HCT116 (cell line): ENCODE measurements at regions not wholly inside any gene's neighbourhood (a gene's known extent, or its start where the extent isn't known, plus 50 kb on each side); places are given as distances from the start of the nearest gene placed in this dataset.

ENCODE experiments used
- ATAC-seq: fragments of 200-7000 bp; cut with Tn5 transposase; 2 replicates; pipeline ENCODE4 v1.9.1; 2020; ENCODE audit warnings: mild to moderate bottlenecking, moderate library complexity
- BruUV-seq: library from RNA; stranded (reverse); fragments of 400-500 nt; replicated peaks from 2 replicates; lab custom pipeline; 2021; lab: Mats Ljungman, UMichigan
- CTCF ChIA-PET: fragments of 300-600 bp; sonication (Branson Sonifier 250); formaldehyde crosslinking; loops from one replicate; lab custom pipeline; 2021; ENCODE audit warnings: antibody characterized with exemption; lab: Charles Lee
- POLR2A ChIA-PET: fragments of 300-600, 350-600 bp; sonication (Branson Sonifier 250); formaldehyde crosslinking; loops from one replicate; lab custom pipeline; 2021; ENCODE audit warnings: antibody characterized with exemption; lab: Charles Lee
- RAD21 ChIA-PET, 2 experiments: fragments of 300-600 bp; sonication (Branson Sonifier 250); formaldehyde crosslinking; loops; one replicate each; lab custom pipeline; 2023; ENCODE audit warnings: low total read pairs in 2 of 2; ENCODE audit not compliant: uncharacterized antibody in 2 of 2, unreplicated experiment in 2 of 2, low non-redundant PET in 1 of 2; lab: Charles Lee
- DNase-seq: peaks from one replicate; pipeline ENCODE4 v3.0.0-alpha.2; 2010; ENCODE audit warnings: low read depth, low spot score
- H2AFZ ChIP-seq: fragments of 200-600 bp; shearing (Covaris generic), sonication (generic); 2 replicates; pipeline ENCODE4 v1.6.1; 2017; ENCODE audit warnings: low read depth, mixed run types, mixed read lengths, antibody characterized with exemption, low read length; ENCODE audit not compliant: poor library complexity, severe bottlenecking
- H3K27ac ChIP-seq: 2 replicates; pipeline ENCODE4 v1.5.1; 2012; ENCODE audit warnings: low read depth, low read length
- H3K27me3 ChIP-seq: fragments of 200-600 bp; sonication (generic); 2 replicates; pipeline ENCODE4 v1.6.1; 2016; ENCODE audit warnings: mixed run types, low read length, mixed read lengths; ENCODE audit not compliant: insufficient read depth
- H3K36me3 ChIP-seq, 2 experiments: fragments of 200-500 bp in 1 of 2; fragments of 200-600 bp in 1 of 2; sonication (Bioruptor generic) in 1 of 2; sonication (generic) in 1 of 2; 2 replicates each; pipeline versions ENCODE4 v1.5.1 to v1.6.1; 2014 to 2016; ENCODE audit warnings: low read length in 2 of 2, inconsistent platforms in 1 of 2, mixed read lengths in 1 of 2, mixed run types in 1 of 2; ENCODE audit not compliant: insufficient read depth in 2 of 2, control insufficient read depth in 1 of 2
- H3K4me1 ChIP-seq, 2 experiments: fragments of 200-600 bp in 1 of 2; sonication (generic) in 1 of 2; 2 replicates each; pipeline versions ENCODE4 v1.5.1 to v1.6.1; 2012 to 2017; ENCODE audit warnings: low read length in 2 of 2, inconsistent platforms in 1 of 2, mild to moderate bottlenecking in 1 of 2, mixed read lengths in 1 of 2, mixed run types in 1 of 2, moderate library complexity in 1 of 2; ENCODE audit not compliant: insufficient read depth in 2 of 2, control insufficient read depth in 1 of 2
- H3K4me2 ChIP-seq: fragments of 200-600 bp; sonication (generic); 2 replicates; pipeline ENCODE4 v1.6.1; 2017; ENCODE audit warnings: mixed run types, low read length, mixed read lengths
- H3K4me3 ChIP-seq, 2 experiments: fragments of 200-600 bp in 1 of 2; sonication (generic) in 1 of 2; replicated peaks in 1 of 2; 2 replicates each; pipeline ENCODE4 v1.5.1; 2011 to 2016; ENCODE audit warnings: low read length in 2 of 2, control low read depth in 1 of 2, low read depth in 1 of 2, mild to moderate bottlenecking in 1 of 2, mixed read lengths in 1 of 2, mixed run types in 1 of 2
- H3K79me2 ChIP-seq: fragments of 200-600 bp; sonication (generic); 2 replicates; pipeline ENCODE4 v1.6.1; 2017; ENCODE audit warnings: mild to moderate bottlenecking, mixed run types, low read length, moderate library complexity, mixed read lengths; ENCODE audit not compliant: insufficient read depth
- H3K9ac ChIP-seq: fragments of 200-600 bp; sonication (generic); 2 replicates; pipeline ENCODE4 v1.6.1; 2016; ENCODE audit warnings: low read length, mixed read lengths
- H3K9me2 ChIP-seq: fragments of 200-600 bp; sonication (generic), shearing (Covaris generic); 2 replicates; pipeline ENCODE4 v1.6.1; 2017; ENCODE audit warnings: mixed run types, mild to moderate bottlenecking, moderate library complexity; ENCODE audit not compliant: insufficient read depth
- H3K9me3 ChIP-seq, 2 experiments: fragments of 200-500 bp in 1 of 2; fragments of 200-600 bp in 1 of 2; sonication (Bioruptor generic) in 1 of 2; sonication (generic) in 1 of 2; 2 replicates each; pipeline ENCODE4 v1.6.1; 2014 to 2017; ENCODE audit warnings: low read length in 2 of 2, mixed read lengths in 2 of 2, inconsistent platforms in 1 of 2, low read depth in 1 of 2, mild to moderate bottlenecking in 1 of 2, mixed run types in 1 of 2, moderate library complexity in 1 of 2; ENCODE audit not compliant: control insufficient read depth in 1 of 2, insufficient read depth in 1 of 2
- H4K20me1 ChIP-seq: fragments of 200-600 bp; sonication (generic), shearing (Covaris generic); 2 replicates; pipeline ENCODE4 v1.6.1; 2017; ENCODE audit warnings: mixed run types, mild to moderate bottlenecking, moderate library complexity; ENCODE audit not compliant: insufficient read depth
- CEBPB ChIP-seq: IDR thresholded peaks from 2 replicates; pipeline ENCODE4 v1.6.1; 2012; ENCODE audit warnings: low read depth
- CTCF ChIP-seq, 3 experiments: fragments of 200-600 bp in 1 of 3; sonication (generic) in 1 of 3; IDR thresholded peaks in 2 of 3; conservative IDR thresholded peaks in 1 of 3; 2 replicates each; pipeline ENCODE4 v1.5.1; 2012 to 2017; ENCODE audit warnings: low read depth in 2 of 3, low read length in 2 of 3, antibody characterized with exemption in 1 of 3, borderline replicate concordance in 1 of 3, control low read depth in 1 of 3, mild to moderate bottlenecking in 1 of 3, mixed read lengths in 1 of 3, mixed run types in 1 of 3, moderate library complexity in 1 of 3; ENCODE audit not compliant: insufficient read depth in 1 of 3
- EGR1 ChIP-seq: IDR thresholded peaks from 2 replicates; pipeline ENCODE4 v1.6.1; 2012; ENCODE audit warnings: low read depth
- ELF1 ChIP-seq: IDR thresholded peaks from 2 replicates; pipeline ENCODE4 v1.6.1; 2012; ENCODE audit warnings: low read depth, borderline replicate concordance
- EZH2 ChIP-seq: fragments of 200-600 bp; sonication (generic); IDR thresholded peaks from 2 replicates; pipeline ENCODE4 v1.6.1; 2017; ENCODE audit warnings: antibody characterized with exemption, mixed run types
- EZH2phosphoT487 ChIP-seq: fragments of 200-600 bp; IDR thresholded peaks from 2 replicates; pipeline ENCODE4 v1.6.1; 2018; ENCODE audit warnings: antibody characterized with exemption, borderline replicate concordance
- FOSL1 ChIP-seq: IDR thresholded peaks from 2 replicates; pipeline ENCODE4 v1.6.1; 2012; ENCODE audit warnings: low read depth
- JUND ChIP-seq: IDR thresholded peaks from 2 replicates; pipeline ENCODE4 v1.6.1; 2012
- MAX ChIP-seq: IDR thresholded peaks from 2 replicates; pipeline ENCODE4 v1.6.1; 2012
- POLR2A ChIP-seq: IDR thresholded peaks from 2 replicates; pipeline ENCODE4 v1.7.0; 2011; ENCODE audit warnings: borderline replicate concordance; ENCODE audit not compliant: insufficient read depth, insufficient read length; ENCODE audit errors: extremely low read depth
- RAD21 ChIP-seq: IDR thresholded peaks from 2 replicates; pipeline ENCODE4 v1.6.1; 2012; ENCODE audit warnings: low read depth, mild to moderate bottlenecking
- REST ChIP-seq: IDR thresholded peaks from 2 replicates; pipeline ENCODE4 v1.6.1; 2012; ENCODE audit warnings: low read depth
- SIN3A ChIP-seq: IDR thresholded peaks from 2 replicates; pipeline ENCODE4 v1.6.1; 2012; ENCODE audit warnings: low read depth
- SP1 ChIP-seq: IDR thresholded peaks from 2 replicates; pipeline ENCODE4 v1.6.1; 2012; ENCODE audit warnings: low read depth
- SRF ChIP-seq: IDR thresholded peaks from 2 replicates; pipeline ENCODE4 v1.6.1; 2012; ENCODE audit warnings: low read depth
- TCF7L2 ChIP-seq: IDR thresholded peaks from 2 replicates; pipeline ENCODE4 v1.7.0; 2011; ENCODE audit warnings: borderline replicate concordance, inconsistent platforms; ENCODE audit not compliant: insufficient read depth, insufficient read length; ENCODE audit errors: extremely low read depth
- YY1 ChIP-seq: IDR thresholded peaks from 2 replicates; pipeline ENCODE4 v1.6.1; 2011; ENCODE audit warnings: low read length, low read depth, moderate library complexity, mild to moderate bottlenecking; ENCODE audit not compliant: insufficient replicate concordance; ENCODE audit errors: extremely low read depth
- ZFX ChIP-seq: fragments of 450-650 bp; IDR thresholded peaks from 2 replicates; pipeline ENCODE4 v1.6.1; 2017
- ZNF274 ChIP-seq: fragments of 200-500 bp; sonication (Bioruptor generic); IDR thresholded peaks from 2 replicates; pipeline ENCODE4 v1.6.1; 2014; ENCODE audit warnings: mild to moderate bottlenecking, low read depth, low read length, inconsistent platforms
- intact Hi-C: fragments of 100-400 bp; cut with micrococcal nuclease; formaldehyde crosslinking; loops from 2 replicates; pipeline ENCODE4 v1.10.0; 2022

GRCh38 chr1:79875187-79875586 lies 868.7 kb upstream of the ADGRL4 start:
- ChIA-PET POLR2A (no interaction called here), RAD21 (no interaction called here), CTCF (no interaction called here)
- H3K27me3 ChIP-seq: no peaks in the 10 kb centered on the region
- H3K4me3 ChIP-seq: no peak overlapping the region
- H3K27ac ChIP-seq: no peak overlapping the region
- H4K20me1 ChIP-seq: no peaks in the 10 kb centered on the region
- H3K4me2 ChIP-seq: no peak overlapping the region
- H2AFZ ChIP-seq: no peak overlapping the region
- no peaks in the 10 kb centered on the region for H3K4me1 ChIP-seq
- TF ChIP-seq RAD21: no peak
- no peak for TF ChIP-seq ZNF274
- TF ChIP-seq POLR2A: no peak
- no peak for TF ChIP-seq ELF1
- no peak for TF ChIP-seq CTCF (IDR thresholded peaks at IDR 0.05 in 2 of 3, conservative IDR thresholded peaks at IDR 0.05 in 1 of 3; ENCODE audit: borderline replicate concordance in 1 of 3, insufficient read depth in 1 of 3, low read depth in 2 of 3, low read length in 2 of 3)
- TF ChIP-seq EZH2phosphoT487: no peak
- TF ChIP-seq FOSL1: no peak
- TF ChIP-seq ZFX: no peak
- no peak for TF ChIP-seq REST
- TF ChIP-seq EZH2: no peak
- TF ChIP-seq MAX: no peak
- no peak for TF ChIP-seq SIN3A
- no peak for TF ChIP-seq CEBPB
- TF ChIP-seq SRF: no peak
- TF ChIP-seq TCF7L2: no peak
- no peak for TF ChIP-seq YY1
- no peak for TF ChIP-seq EGR1
- no peak for TF ChIP-seq SP1
- no peak for TF ChIP-seq JUND
- no peaks in the 10 kb centered on the region for H3K9me2 ChIP-seq
- ATAC-seq (no peak), DNase-seq (no peak)
- no peaks in the 10 kb centered on the region for H3K9me3 ChIP-seq
- intact Hi-C loops: no loop called here
- BruUV-seq: no TSS peak
- H3K9ac ChIP-seq: no peak overlapping the region
- H3K79me2 ChIP-seq: no peaks in the 10 kb centered on the region
- H3K36me3 ChIP-seq: no peaks in the 10 kb centered on the region
